ENCODE measurements at regions not wholly inside any gene's neighbourhood (a gene's known extent, or its start where the extent isn't known, plus 50 kb on each side); places are given as distances from the start of the nearest gene placed in this dataset.

- no peak overlapping the region for H3K4me3 ChIP-seq (ENCODE audit: low read depth, low read length)
- TF ChIP-seq, protein P1, sequence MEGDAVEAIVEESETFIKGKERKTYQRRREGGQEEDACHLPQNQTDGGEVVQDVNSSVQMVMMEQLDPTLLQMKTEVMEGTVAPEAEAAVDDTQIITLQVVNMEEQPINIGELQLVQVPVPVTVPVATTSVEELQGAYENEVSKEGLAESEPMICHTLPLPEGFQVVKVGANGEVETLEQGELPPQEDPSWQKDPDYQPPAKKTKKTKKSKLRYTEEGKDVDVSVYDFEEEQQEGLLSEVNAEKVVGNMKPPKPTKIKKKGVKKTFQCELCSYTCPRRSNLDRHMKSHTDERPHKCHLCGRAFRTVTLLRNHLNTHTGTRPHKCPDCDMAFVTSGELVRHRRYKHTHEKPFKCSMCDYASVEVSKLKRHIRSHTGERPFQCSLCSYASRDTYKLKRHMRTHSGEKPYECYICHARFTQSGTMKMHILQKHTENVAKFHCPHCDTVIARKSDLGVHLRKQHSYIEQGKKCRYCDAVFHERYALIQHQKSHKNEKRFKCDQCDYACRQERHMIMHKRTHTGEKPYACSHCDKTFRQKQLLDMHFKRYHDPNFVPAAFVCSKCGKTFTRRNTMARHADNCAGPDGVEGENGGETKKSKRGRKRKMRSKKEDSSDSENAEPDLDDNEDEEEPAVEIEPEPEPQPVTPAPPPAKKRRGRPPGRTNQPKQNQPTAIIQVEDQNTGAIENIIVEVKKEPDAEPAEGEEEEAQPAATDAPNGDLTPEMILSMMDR (IDR thresholded peaks at IDR 0.05; ENCODE audit: low read depth, low read length): no peak
- in situ Hi-C loops (cut with HindIII; ENCODE audit: low sequenced_read_pairs): no loop called here
- peak; percentile 10 for DNase-seq (ENCODE audit: low read depth, low spot score)
Observed at GRCh38 chr3:34364335-34364734, 565.9 kb downstream of the PDCD6IP start.

DNA sequence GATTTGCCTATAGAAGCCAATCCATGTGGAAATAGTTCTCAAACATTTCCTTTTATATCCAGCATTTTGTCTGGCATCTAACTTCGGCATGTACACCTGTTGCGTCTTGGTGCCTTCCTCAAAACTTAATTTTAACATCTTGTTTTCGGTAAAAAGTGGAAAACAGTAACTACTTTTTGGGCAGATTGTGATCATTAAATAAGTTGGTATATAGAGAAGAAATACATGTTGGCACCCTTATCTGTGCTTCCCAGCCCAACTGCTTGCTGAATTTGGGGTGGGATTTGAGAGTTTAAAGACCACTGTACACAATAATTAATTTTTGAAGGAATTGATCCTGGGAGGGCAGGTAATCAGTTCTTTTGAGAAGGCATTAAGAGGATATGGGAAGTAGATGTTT is 566.8 kb downstream of the PDCD6IP start:
- TF ChIP-seq, protein P1 (IDR thresholded peaks at IDR 0.05; ENCODE audit: low read depth, low read length): no peak
- no peak for DNase-seq (ENCODE audit: low read depth, low spot score)
- in situ Hi-C loops (cut with HindIII; ENCODE audit: low sequenced_read_pairs): no loop called here

GRCh38 chr3:34365771-34366170 is 567.3 kb downstream of the PDCD6IP start:
- DNase-seq (ENCODE audit: low read depth, low spot score): no peak
- no peak overlapping the region for H3K4me3 ChIP-seq (ENCODE audit: low read depth, low read length)
- TF ChIP-seq, protein P1 (IDR thresholded peaks at IDR 0.05; ENCODE audit: low read depth, low read length): no peak
- in situ Hi-C loops (cut with HindIII; ENCODE audit: low sequenced_read_pairs): no loop called here

More for the DNA sequence above, 566.8 kb downstream of the PDCD6IP start:
- H3K4me3 ChIP-seq (ENCODE audit: low read depth, low read length): no peak overlapping the region

- no peak for DNase-seq (ENCODE audit: low read depth, low spot score)
- in situ Hi-C loops (cut with HindIII; ENCODE audit: low sequenced_read_pairs): no loop called here
- TF ChIP-seq, protein P1 (IDR thresholded peaks at IDR 0.05; ENCODE audit: low read depth, low read length): no peak
Observed at GRCh38 chr3:34367521-34367920, 569.1 kb downstream of the PDCD6IP start.

DNA sequence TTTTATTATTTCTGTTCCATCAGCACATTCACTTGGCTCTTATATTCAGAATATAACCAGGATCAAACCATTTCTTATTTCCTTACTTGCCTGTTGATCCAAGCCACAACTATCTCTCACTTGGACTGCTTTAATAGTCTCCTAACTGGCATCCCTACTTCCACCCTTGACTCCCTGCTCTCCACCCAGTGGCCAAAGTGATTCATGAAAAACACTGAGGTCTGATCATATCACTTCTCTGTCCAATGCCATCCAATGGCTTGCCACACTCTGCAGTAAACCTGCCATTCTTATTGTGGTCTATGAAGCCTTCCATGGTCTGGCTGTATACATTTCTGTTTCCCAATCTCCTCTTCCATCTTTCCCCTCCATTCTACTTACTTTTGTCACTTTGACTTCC is 576.1 kb downstream of the PDCD6IP start:
- TF ChIP-seq, protein P1 (IDR thresholded peaks at IDR 0.05; ENCODE audit: low read depth, low read length): no peak
- in situ Hi-C loops (cut with HindIII; ENCODE audit: low sequenced_read_pairs): no loop called here
- H3K4me3 ChIP-seq (ENCODE audit: low read depth, low read length): no peak overlapping the region
- no peak for DNase-seq (ENCODE audit: low read depth, low spot score)

More at GRCh38 chr3:34367521-34367920, 569.1 kb downstream of the PDCD6IP start:
- H3K4me3 ChIP-seq (ENCODE audit: low read depth, low read length): no peak overlapping the region

GRCh38 chr3:34376691-34377090 is 578.3 kb downstream of the PDCD6IP start:
- TF ChIP-seq, protein P1 (IDR thresholded peaks at IDR 0.05; ENCODE audit: low read depth, low read length): no peak
- no peak overlapping the region for H3K4me3 ChIP-seq (ENCODE audit: low read depth, low read length)
- in situ Hi-C loops (cut with HindIII; ENCODE audit: low sequenced_read_pairs): no loop called here
- DNase-seq (ENCODE audit: low read depth, low spot score): no peak

GRCh38 chr3:34377961-34378360 is 579.5 kb downstream of the PDCD6IP start:
- TF ChIP-seq, protein P1 (IDR thresholded peaks at IDR 0.05; ENCODE audit: low read depth, low read length): no peak
- DNase-seq (ENCODE audit: low read depth, low spot score): no peak
- in situ Hi-C loops (cut with HindIII; ENCODE audit: low sequenced_read_pairs): no loop called here
- no peak overlapping the region for H3K4me3 ChIP-seq (ENCODE audit: low read depth, low read length)
